ENCODE measurements at regions not wholly inside any gene's neighbourhood (a gene's known extent, or its start where the extent isn't known, plus 50 kb on each side); places are given as distances from the start of the nearest gene placed in this dataset.

DNA sequence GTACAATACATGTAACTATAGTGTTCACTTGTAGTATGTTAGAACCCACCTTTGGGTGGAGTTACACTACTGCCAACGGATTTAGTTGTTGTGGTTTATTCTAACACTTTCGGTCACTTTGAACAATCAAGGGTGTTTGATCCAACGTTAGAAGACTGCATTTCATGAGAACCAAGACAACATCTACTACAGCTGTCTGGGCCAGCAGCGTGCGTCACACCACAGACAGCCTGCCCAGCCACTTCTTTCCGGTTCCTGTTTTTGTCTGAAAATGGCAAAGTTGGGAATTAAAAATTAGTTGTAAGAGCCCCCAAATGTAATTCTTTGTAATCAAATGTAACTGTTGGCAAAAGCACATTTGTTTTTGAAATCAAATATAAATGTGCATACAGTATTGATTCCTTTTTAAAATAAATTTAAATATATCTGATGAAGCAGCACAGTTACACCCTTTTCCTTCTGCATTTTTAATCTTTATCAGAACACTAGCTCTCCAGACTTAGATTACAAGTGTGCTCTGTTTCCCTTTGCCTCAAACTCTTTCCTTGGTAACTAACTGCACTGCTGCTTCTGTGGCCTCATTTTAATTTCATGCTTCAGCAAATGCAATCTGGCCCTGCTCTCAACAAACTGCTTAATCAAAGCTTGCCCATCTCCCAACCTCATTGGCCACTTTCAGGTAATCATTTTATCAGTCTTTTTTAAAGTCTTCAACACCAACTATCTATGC is 86.6 kb upstream of the DPH5 start:
- Histone ChIP-seq H3K27me3 (ENCODE audit: control insufficient read depth, insufficient read depth, low read length) (no peaks in the 10 kb centered on the region), H2AFZ (peak overlapping the region; percentile 23), H3K9me3 (ENCODE audit: control insufficient read depth, low read length) (no peaks in the 10 kb centered on the region), H3K9ac (no peak overlapping the region), H3K4me3 (ENCODE audit: low read depth, low read length) (no peak overlapping the region), H3K4me1 (no peaks in the 10 kb centered on the region), H3K27ac (peak overlapping the region; percentile 4), H3K79me2 (no peaks in the 10 kb centered on the region), H3K4me2 (ENCODE audit: low read length) (peak overlapping the region; percentile 51), H3K36me3 (ENCODE audit: control insufficient read depth, insufficient read depth, low read length) (no peaks in the 10 kb centered on the region)
- TF ChIP-seq, protein P1, sequence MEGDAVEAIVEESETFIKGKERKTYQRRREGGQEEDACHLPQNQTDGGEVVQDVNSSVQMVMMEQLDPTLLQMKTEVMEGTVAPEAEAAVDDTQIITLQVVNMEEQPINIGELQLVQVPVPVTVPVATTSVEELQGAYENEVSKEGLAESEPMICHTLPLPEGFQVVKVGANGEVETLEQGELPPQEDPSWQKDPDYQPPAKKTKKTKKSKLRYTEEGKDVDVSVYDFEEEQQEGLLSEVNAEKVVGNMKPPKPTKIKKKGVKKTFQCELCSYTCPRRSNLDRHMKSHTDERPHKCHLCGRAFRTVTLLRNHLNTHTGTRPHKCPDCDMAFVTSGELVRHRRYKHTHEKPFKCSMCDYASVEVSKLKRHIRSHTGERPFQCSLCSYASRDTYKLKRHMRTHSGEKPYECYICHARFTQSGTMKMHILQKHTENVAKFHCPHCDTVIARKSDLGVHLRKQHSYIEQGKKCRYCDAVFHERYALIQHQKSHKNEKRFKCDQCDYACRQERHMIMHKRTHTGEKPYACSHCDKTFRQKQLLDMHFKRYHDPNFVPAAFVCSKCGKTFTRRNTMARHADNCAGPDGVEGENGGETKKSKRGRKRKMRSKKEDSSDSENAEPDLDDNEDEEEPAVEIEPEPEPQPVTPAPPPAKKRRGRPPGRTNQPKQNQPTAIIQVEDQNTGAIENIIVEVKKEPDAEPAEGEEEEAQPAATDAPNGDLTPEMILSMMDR (IDR thresholded peaks at IDR 0.05) = no peak

DNA sequence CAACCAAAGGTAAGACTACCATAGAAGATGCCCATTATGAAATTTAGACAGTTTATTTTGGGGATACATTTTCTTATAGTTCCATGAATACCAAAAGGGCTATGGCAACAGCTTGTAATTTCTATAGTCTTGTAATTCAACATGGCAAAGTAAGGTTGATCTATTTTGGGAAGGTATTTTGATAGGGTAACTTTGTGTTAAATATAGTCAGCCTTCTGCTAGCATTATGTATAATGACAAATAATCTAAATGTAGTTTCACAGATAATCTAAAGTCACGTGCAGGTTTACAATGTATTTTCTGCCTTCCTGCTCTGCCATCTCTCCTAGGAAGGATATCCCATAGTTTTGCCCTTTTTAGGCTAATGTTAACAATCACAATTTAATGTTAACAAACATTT is 85.9 kb upstream of the DPH5 start:
- Histone ChIP-seq H3K36me3 (ENCODE audit: control insufficient read depth, insufficient read depth, low read length) (no peaks in the 10 kb centered on the region), H2AFZ (no peak overlapping the region), H3K4me2 (ENCODE audit: low read length) (no peak overlapping the region), H3K9ac (no peak overlapping the region), H3K4me3 (ENCODE audit: low read depth, low read length) (no peak overlapping the region), H3K79me2 (no peaks in the 10 kb centered on the region), H3K27me3 (ENCODE audit: control insufficient read depth, insufficient read depth, low read length) (no peaks in the 10 kb centered on the region), H3K4me1 (no peaks in the 10 kb centered on the region), H3K9me3 (ENCODE audit: control insufficient read depth, low read length) (no peaks in the 10 kb centered on the region), H3K27ac (peak overlapping the region; percentile 4)
- TF ChIP-seq, protein P1 (IDR thresholded peaks at IDR 0.05) = no peak

DNA sequence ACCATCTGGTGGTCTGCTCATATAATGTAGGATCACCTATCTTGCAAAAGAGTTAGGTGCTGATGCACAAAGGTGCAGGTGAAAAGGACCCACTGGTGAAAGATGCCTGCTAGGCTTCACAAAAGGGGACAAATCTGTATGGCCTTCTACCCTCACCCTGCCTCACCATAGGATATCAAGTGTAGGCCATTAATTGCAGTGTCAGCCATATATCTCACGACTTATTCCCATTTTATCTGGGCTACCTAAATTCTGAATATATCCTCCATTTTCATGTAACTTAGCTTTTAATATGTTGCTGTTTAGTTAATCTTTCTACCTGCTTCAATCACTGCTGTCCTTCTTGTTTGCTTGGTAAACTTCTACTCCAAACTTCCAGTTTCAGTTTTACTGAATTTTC is 84.2 kb upstream of the DPH5 start:
- Histone ChIP-seq H3K4me3 (ENCODE audit: low read depth, low read length) (no peak overlapping the region), H3K79me2 (no peaks in the 10 kb centered on the region)
- TF ChIP-seq, protein P1 (IDR thresholded peaks at IDR 0.05) = no peak

DNA sequence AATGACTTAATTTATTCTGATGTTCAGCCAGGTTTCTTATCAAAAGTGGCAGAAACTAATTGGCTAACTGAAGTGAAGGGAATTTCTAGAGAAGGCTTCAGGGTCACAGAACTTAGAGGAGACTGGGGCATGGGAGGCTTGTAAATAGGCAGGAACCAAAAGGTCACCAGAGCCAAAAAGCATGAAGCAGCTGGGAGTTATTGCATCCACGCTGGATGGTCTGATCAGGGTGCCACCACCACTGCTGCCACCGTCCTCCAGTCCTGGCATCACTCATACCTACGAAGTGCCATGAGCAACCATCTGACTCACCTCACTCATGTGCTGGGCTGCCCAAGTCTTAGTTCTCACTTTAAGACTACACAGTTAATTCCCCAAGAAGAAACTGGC is 82.5 kb upstream of the DPH5 start:
- Histone ChIP-seq H3K27me3 (ENCODE audit: control insufficient read depth, insufficient read depth, low read length) (no peaks in the 10 kb centered on the region), H3K27ac (no peak overlapping the region), H3K4me1 (no peaks in the 10 kb centered on the region), H3K9ac (no peak overlapping the region), H3K4me2 (ENCODE audit: low read length) (no peak overlapping the region), H3K79me2 (no peaks in the 10 kb centered on the region), H3K4me3 (ENCODE audit: low read depth, low read length) (no peak overlapping the region), H3K9me3 (ENCODE audit: control insufficient read depth, low read length) (no peaks in the 10 kb centered on the region), H2AFZ (no peak overlapping the region), H3K36me3 (ENCODE audit: control insufficient read depth, insufficient read depth, low read length) (no peaks in the 10 kb centered on the region)
- TF ChIP-seq, protein P1 (IDR thresholded peaks at IDR 0.05) = no peak

More for the DNA sequence above, 84.2 kb upstream of the DPH5 start:
- no peak overlapping the region for H3K4me2 ChIP-seq (ENCODE audit: low read length)
- no peak overlapping the region for H3K9ac ChIP-seq
- no peak overlapping the region for H2AFZ ChIP-seq
- H3K27ac ChIP-seq = no peak overlapping the region
- H3K36me3 ChIP-seq (ENCODE audit: control insufficient read depth, insufficient read depth, low read length) = no peaks in the 10 kb centered on the region
- no peaks in the 10 kb centered on the region for H3K9me3 ChIP-seq (ENCODE audit: control insufficient read depth, low read length)
- H3K4me1 ChIP-seq = no peaks in the 10 kb centered on the region
- H3K27me3 ChIP-seq (ENCODE audit: control insufficient read depth, insufficient read depth, low read length) = no peaks in the 10 kb centered on the region
